Loucy (cell line): ENCODE measurements at regions not wholly inside any gene's neighbourhood (a gene's known extent, or its start where the extent isn't known, plus 50 kb on each side); places are given as distances from the start of the nearest gene placed in this dataset.

Experiments
- H2AFZ ChIP-seq: fragments of 200-600 bp; sonication (generic); 2 replicates; pipeline ENCODE4 v1.6.0; 2016; ENCODE audit warnings: antibody characterized with exemption, mild to moderate bottlenecking, low read length, moderate library complexity
- H3F3A ChIP-seq: fragments of 200-600 bp; 2 replicates; pipeline ENCODE4 v1.6.0; 2016; ENCODE audit warnings: antibody characterized with exemption, low read depth, mild to moderate bottlenecking
- H3K27me3 ChIP-seq: fragments of 200-600 bp; sonication (generic); 2 replicates; pipeline ENCODE4 v1.6.1; 2014; ENCODE audit warnings: low read length, mild to moderate bottlenecking; ENCODE audit not compliant: insufficient read depth, poor library complexity, severe bottlenecking
- H3K36me3 ChIP-seq: fragments of 200-600 bp; sonication (generic); 2 replicates; pipeline ENCODE4 v1.6.1; 2016; ENCODE audit warnings: low read length; ENCODE audit not compliant: insufficient read depth
- H3K4me1 ChIP-seq: fragments of 200-600 bp; sonication (generic); 2 replicates; pipeline ENCODE4 v1.5.1; 2014; ENCODE audit warnings: low read length, mild to moderate bottlenecking; ENCODE audit not compliant: insufficient read depth, poor library complexity, severe bottlenecking
- H3K4me2 ChIP-seq: fragments of 200-600 bp; sonication (generic); 2 replicates; pipeline ENCODE4 v1.6.0; 2014; ENCODE audit warnings: antibody characterized with exemption, low read length, low read depth, mild to moderate bottlenecking; ENCODE audit not compliant: poor library complexity, severe bottlenecking
- H3K4me3 ChIP-seq: fragments of 200-600 bp; sonication (generic); 2 replicates; pipeline ENCODE4 v1.5.1; 2014; ENCODE audit warnings: low read length, mild to moderate bottlenecking, mixed read lengths; ENCODE audit not compliant: poor library complexity, severe bottlenecking
- H3K79me2 ChIP-seq: fragments of 200-600 bp; sonication (generic); 2 replicates; pipeline ENCODE4 v1.6.1; 2014; ENCODE audit warnings: low read length; ENCODE audit not compliant: insufficient read depth
- H3K9ac ChIP-seq: fragments of 200-600 bp; sonication (generic); 2 replicates; pipeline ENCODE4 v1.6.0; 2014; ENCODE audit warnings: mild to moderate bottlenecking, low read depth, low read length, moderate library complexity; ENCODE audit not compliant: poor library complexity, severe bottlenecking
- H3K9me2 ChIP-seq: fragments of 200-600 bp; sonication (generic); replicated peaks from 2 replicates; pipeline ENCODE4 v1.6.1; 2016; ENCODE audit warnings: low read depth, low read length, mixed read lengths
- H3K9me3 ChIP-seq: fragments of 200-600 bp; sonication (generic); 2 replicates; pipeline ENCODE4 v1.6.1; 2014; ENCODE audit warnings: mild to moderate bottlenecking, antibody characterized with exemption, low read length, low read depth; ENCODE audit not compliant: insufficient read depth
- H4K20me1 ChIP-seq: fragments of 200-600 bp; sonication (generic); 2 replicates; pipeline ENCODE4 v1.6.0; 2014; ENCODE audit warnings: antibody characterized with exemption, low read length, mild to moderate bottlenecking; ENCODE audit not compliant: insufficient read depth, poor library complexity, severe bottlenecking
- EZH2phosphoT487 ChIP-seq: fragments of 200-600 bp; IDR thresholded peaks from 2 replicates; pipeline ENCODE4 v1.6.1; 2018; ENCODE audit warnings: antibody characterized with exemption, mild to moderate bottlenecking, moderate library complexity, borderline replicate concordance
- TF ChIP-seq, protein P1 (sequence below): fragments of 200-600 bp; sonication (generic); conservative IDR thresholded peaks from 2 replicates; pipeline ENCODE4 v1.5.1; 2014; ENCODE audit warnings: mild to moderate bottlenecking, antibody characterized with exemption, low read length

DNA sequence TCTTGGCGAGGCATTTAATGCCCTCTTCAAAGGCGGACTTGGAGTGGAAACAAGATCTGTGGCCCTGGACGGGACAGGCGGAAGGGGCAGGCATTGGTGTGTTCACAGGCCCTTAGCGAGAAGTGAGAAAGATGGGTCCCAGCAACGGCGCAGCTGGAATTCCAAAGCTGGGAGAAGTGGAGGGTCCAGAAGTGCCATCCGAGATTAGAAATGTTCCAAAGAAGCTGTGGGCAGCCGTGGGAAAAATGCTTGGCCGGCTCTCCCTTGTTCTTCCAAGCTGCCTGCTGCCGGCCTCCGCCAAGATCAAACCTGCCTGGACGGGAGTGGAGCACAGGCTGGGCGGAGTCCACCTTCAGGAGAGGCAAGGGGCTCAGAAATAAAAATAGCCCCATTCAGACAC, 69.4 kb upstream of the ACTRT2 start:
- H3K9me2 ChIP-seq, result no peaks in the 10 kb centered on the region
- no peak overlapping the region for H3K4me3 ChIP-seq
- H3K4me2 ChIP-seq, result no peak overlapping the region
- no peaks in the 10 kb centered on the region for H3K36me3 ChIP-seq
- TF ChIP-seq, protein P1, sequence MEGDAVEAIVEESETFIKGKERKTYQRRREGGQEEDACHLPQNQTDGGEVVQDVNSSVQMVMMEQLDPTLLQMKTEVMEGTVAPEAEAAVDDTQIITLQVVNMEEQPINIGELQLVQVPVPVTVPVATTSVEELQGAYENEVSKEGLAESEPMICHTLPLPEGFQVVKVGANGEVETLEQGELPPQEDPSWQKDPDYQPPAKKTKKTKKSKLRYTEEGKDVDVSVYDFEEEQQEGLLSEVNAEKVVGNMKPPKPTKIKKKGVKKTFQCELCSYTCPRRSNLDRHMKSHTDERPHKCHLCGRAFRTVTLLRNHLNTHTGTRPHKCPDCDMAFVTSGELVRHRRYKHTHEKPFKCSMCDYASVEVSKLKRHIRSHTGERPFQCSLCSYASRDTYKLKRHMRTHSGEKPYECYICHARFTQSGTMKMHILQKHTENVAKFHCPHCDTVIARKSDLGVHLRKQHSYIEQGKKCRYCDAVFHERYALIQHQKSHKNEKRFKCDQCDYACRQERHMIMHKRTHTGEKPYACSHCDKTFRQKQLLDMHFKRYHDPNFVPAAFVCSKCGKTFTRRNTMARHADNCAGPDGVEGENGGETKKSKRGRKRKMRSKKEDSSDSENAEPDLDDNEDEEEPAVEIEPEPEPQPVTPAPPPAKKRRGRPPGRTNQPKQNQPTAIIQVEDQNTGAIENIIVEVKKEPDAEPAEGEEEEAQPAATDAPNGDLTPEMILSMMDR, result no peak
- TF ChIP-seq EZH2phosphoT487, result no peak
- H3K79me2 ChIP-seq, result no peaks in the 10 kb centered on the region
- H3K9ac ChIP-seq, result no peak overlapping the region
- H2AFZ ChIP-seq, result no peak overlapping the region
- H3K9me3 ChIP-seq, result peaks cover 14% of the 10 kb centered on the region; the same call in 1 of the 2 replicates
- no peaks in the 10 kb centered on the region for H3F3A ChIP-seq
- H3K27me3 ChIP-seq, result no peaks in the 10 kb centered on the region
- H3K4me1 ChIP-seq, result no peaks in the 10 kb centered on the region
- no peaks in the 10 kb centered on the region for H4K20me1 ChIP-seq

DNA sequence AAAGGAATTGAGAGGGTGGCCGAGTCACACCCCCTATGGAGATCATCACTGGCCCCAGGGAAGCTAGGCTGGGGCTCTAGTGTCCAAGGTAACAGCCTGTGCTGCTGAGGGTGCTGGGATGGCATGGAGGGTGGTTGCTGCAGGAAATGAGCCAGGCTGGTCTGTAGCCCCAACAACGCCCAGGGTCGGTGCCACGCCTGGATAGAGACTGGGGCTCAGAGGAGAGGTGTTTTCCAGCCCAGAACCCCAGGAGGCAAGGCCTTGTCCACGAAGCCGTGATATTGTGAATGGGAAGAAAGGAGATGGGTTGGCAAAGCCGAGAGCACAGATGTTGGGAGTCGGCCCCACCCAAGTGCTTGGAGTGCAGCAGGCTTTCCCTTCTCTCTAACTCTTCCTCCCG, 68.9 kb upstream of the ACTRT2 start:
- Histone ChIP-seq H3K9me3 (peaks cover 15% of the 10 kb centered on the region; the same call in 1 of the 2 replicates), H3K27me3 (no peaks in the 10 kb centered on the region), H3K4me1 (no peaks in the 10 kb centered on the region), H3K4me2 (no peak overlapping the region), H2AFZ (no peak overlapping the region), H3F3A (no peaks in the 10 kb centered on the region), H3K9me2 (no peaks in the 10 kb centered on the region), H4K20me1 (no peaks in the 10 kb centered on the region), H3K4me3 (no peak overlapping the region), H3K79me2 (no peaks in the 10 kb centered on the region), H3K9ac (no peak overlapping the region), H3K36me3 (no peaks in the 10 kb centered on the region)
- TF ChIP-seq, protein P1, result no peak
- TF ChIP-seq EZH2phosphoT487, result no peak

GRCh38 chr1:2952992-2953391, 68.3 kb upstream of the ACTRT2 start:
- H3K9me3 ChIP-seq, result peaks cover 20% of the 10 kb centered on the region; the same call in 1 of the 2 replicates
- H3K79me2 ChIP-seq, result no peaks in the 10 kb centered on the region
- TF ChIP-seq EZH2phosphoT487, result no peak
- TF ChIP-seq, protein P1, result no peak
- no peak overlapping the region for H3K9ac ChIP-seq
- no peaks in the 10 kb centered on the region for H3K27me3 ChIP-seq
- H2AFZ ChIP-seq, result no peak overlapping the region
- no peak overlapping the region for H3K4me2 ChIP-seq
- no peaks in the 10 kb centered on the region for H4K20me1 ChIP-seq
- no peaks in the 10 kb centered on the region for H3K4me1 ChIP-seq
- H3K4me3 ChIP-seq, result no peak overlapping the region
- H3F3A ChIP-seq, result no peaks in the 10 kb centered on the region
- H3K36me3 ChIP-seq, result no peaks in the 10 kb centered on the region
- H3K9me2 ChIP-seq, result no peaks in the 10 kb centered on the region
